Lung microvascular endothelial cell (primary cell): ENCODE measurements at regions not wholly inside any gene's neighbourhood (a gene's known extent, or its start where the extent isn't known, plus 50 kb on each side); places are given as distances from the start of the nearest gene placed in this dataset.
"Not testable (repeated sequence)": the region's sequence is repeated elsewhere in the genome, so short reads cannot be mapped to it uniquely, and the experiment has no call there.

Experiments
- DNase-seq, 2 donors: peaks; one replicate each; pipeline versions ENCODE4 v3.0.0 to v3.0.0-alpha.2; 2010; ENCODE audit warnings: low read depth in 2 of 2

GRCh38 chr15:92804610-92804936 is 95.6 kb upstream of the CHD2 start:
- not testable (repeated sequence) for DNase-seq

- DNase-seq, result no peak
Observed at GRCh38 chr15:92805080-92805690, 94.9 kb upstream of the CHD2 start.

GRCh38 chr15:92806171-92806570 is 94.0 kb upstream of the CHD2 start:
- not testable (repeated sequence) for DNase-seq

- no peak for DNase-seq
Observed at GRCh38 chr15:92806763-92807162, 93.4 kb upstream of the CHD2 start.

- peak; percentile 36 to 69 for DNase-seq
Observed at GRCh38 chr15:92807971-92808571, 92.1 kb upstream of the CHD2 start.

- DNase-seq, result no peak
Observed at GRCh38 chr15:92808598-92809063, 91.5 kb upstream of the CHD2 start.

- DNase-seq, result peak; percentile 97 to 98
Observed at GRCh38 chr15:92809064-92809879, 90.9 kb upstream of the CHD2 start.

GRCh38 chr15:92809880-92810361 is 90.2 kb upstream of the CHD2 start:
- DNase-seq, result peak; percentile 49 to 67

GRCh38 chr15:92810418-92811138 is 89.5 kb upstream of the CHD2 start:
- peak in 1 of 2 donors; percentile 65 for DNase-seq

- DNase-seq, result no peak
Observed at GRCh38 chr15:92811148-92811913, 88.8 kb upstream of the CHD2 start.

GRCh38 chr15:92812271-92812670 is 87.9 kb upstream of the CHD2 start:
- DNase-seq, result no peak

- DNase-seq, result no peak
Observed at GRCh38 chr15:92813485-92813884, 86.6 kb upstream of the CHD2 start.

- no peak for DNase-seq
Observed at GRCh38 chr15:92817339-92817886, 82.7 kb upstream of the CHD2 start.

- DNase-seq, result no peak
Observed at GRCh38 chr15:92818651-92819277, 81.4 kb upstream of the CHD2 start.

- no peak for DNase-seq
Observed at GRCh38 chr15:92819278-92820235, 80.6 kb upstream of the CHD2 start.

- DNase-seq, result peak; percentile 92
Observed at GRCh38 chr15:92820236-92821021, 79.7 kb upstream of the CHD2 start.

- no peak for DNase-seq
Observed at GRCh38 chr15:92821491-92822116, 78.5 kb upstream of the CHD2 start.
